Astrocyte (in vitro differentiated cells and primary cell): ENCODE measurements at regions not wholly inside any gene's neighbourhood (a gene's known extent, or its start where the extent isn't known, plus 50 kb on each side); places are given as distances from the start of the nearest gene placed in this dataset.

Experiments used
- DNase-seq: peaks from one replicate; pipeline ENCODE4 v3.0.0-alpha.2; 2010; ENCODE audit warnings: low read depth
- FAIRE-seq: peaks from 2 replicates; lab custom pipeline; 2011; peaks lifted over from hg19 to GRCh38; lab: Jason Lieb, UNC
- H2AFZ ChIP-seq: 2 replicates; pipeline ENCODE4 v1.6.0; 2012; ENCODE audit warnings: low read depth, low read length, inconsistent platforms
- H3K27ac ChIP-seq: 2 replicates; pipeline ENCODE4 v1.5.1; 2011; ENCODE audit warnings: low read depth, low read length, inconsistent platforms
- H3K27me3 ChIP-seq: 2 replicates; pipeline ENCODE4 v1.6.0; 2011; ENCODE audit warnings: low read length, inconsistent platforms; ENCODE audit not compliant: insufficient read depth
- H3K36me3 ChIP-seq: 2 replicates; pipeline ENCODE4 v1.5.1; 2011; ENCODE audit warnings: low read length, inconsistent platforms; ENCODE audit not compliant: insufficient read depth
- H3K4me1 ChIP-seq: 2 replicates; pipeline ENCODE4 v1.5.1; 2011; ENCODE audit warnings: low read length, inconsistent platforms; ENCODE audit not compliant: insufficient read depth
- H3K4me2 ChIP-seq: 2 replicates; pipeline ENCODE4 v1.6.0; 2012; ENCODE audit warnings: low read length, inconsistent platforms
- H3K4me3 ChIP-seq: 2 replicates; pipeline ENCODE4 v1.5.1; 2011; ENCODE audit warnings: low read depth, mild to moderate bottlenecking, low read length, inconsistent platforms; ENCODE audit not compliant: insufficient read depth
- H3K79me2 ChIP-seq: 2 replicates; pipeline ENCODE4 v1.6.0; 2012; ENCODE audit warnings: mild to moderate bottlenecking, low read length, inconsistent platforms; ENCODE audit not compliant: insufficient read depth
- H3K9ac ChIP-seq: 2 replicates; pipeline ENCODE4 v1.6.0; 2012; ENCODE audit warnings: mild to moderate bottlenecking, low read length, inconsistent platforms
- H3K9me3 ChIP-seq: 2 replicates; pipeline ENCODE4 v1.5.1; 2012; ENCODE audit warnings: low read depth, mild to moderate bottlenecking, low read length, inconsistent platforms; ENCODE audit not compliant: insufficient read depth
- H4K20me1 ChIP-seq: 2 replicates; pipeline ENCODE4 v1.6.0; 2012; ENCODE audit warnings: low read length, inconsistent platforms; ENCODE audit not compliant: insufficient read depth
- H3K27ac Mint-ChIP-seq: one replicate; pipeline ENCODE4 v1.8.0; 2021; ENCODE audit warnings: mild to moderate bottlenecking, mixed read lengths; ENCODE audit not compliant: unreplicated experiment
- H3K27me3 Mint-ChIP-seq: one replicate; pipeline ENCODE4 v1.8.0; 2021; ENCODE audit warnings: low read depth, mixed read lengths; ENCODE audit not compliant: unreplicated experiment
- H3K36me3 Mint-ChIP-seq: one replicate; pipeline ENCODE4 v1.8.0; 2021; ENCODE audit warnings: low read depth, mixed read lengths; ENCODE audit not compliant: unreplicated experiment
- H3K4me1 Mint-ChIP-seq: one replicate; pipeline ENCODE4 v1.8.0; 2021; ENCODE audit warnings: low read depth, mixed read lengths; ENCODE audit not compliant: unreplicated experiment
- H3K4me3 Mint-ChIP-seq: one replicate; pipeline ENCODE4 v1.8.0; 2021; ENCODE audit warnings: mild to moderate bottlenecking, moderate library complexity, mixed read lengths; ENCODE audit not compliant: unreplicated experiment
- H3K9me3 Mint-ChIP-seq: one replicate; pipeline ENCODE4 v1.8.0; 2021; ENCODE audit warnings: mild to moderate bottlenecking, mixed read lengths; ENCODE audit not compliant: unreplicated experiment
- EZH2 ChIP-seq: IDR thresholded peaks from 2 replicates; pipeline ENCODE4 v1.6.1; 2012; ENCODE audit warnings: mild to moderate bottlenecking, low read length, inconsistent platforms; ENCODE audit not compliant: insufficient read depth
- TF ChIP-seq, protein P1 (sequence below): IDR thresholded peaks from 2 replicates; pipeline ENCODE4 v1.5.1; 2011; ENCODE audit warnings: low read depth, mild to moderate bottlenecking, inconsistent platforms, low read length, moderate library complexity; ENCODE audit not compliant: insufficient read depth

DNA sequence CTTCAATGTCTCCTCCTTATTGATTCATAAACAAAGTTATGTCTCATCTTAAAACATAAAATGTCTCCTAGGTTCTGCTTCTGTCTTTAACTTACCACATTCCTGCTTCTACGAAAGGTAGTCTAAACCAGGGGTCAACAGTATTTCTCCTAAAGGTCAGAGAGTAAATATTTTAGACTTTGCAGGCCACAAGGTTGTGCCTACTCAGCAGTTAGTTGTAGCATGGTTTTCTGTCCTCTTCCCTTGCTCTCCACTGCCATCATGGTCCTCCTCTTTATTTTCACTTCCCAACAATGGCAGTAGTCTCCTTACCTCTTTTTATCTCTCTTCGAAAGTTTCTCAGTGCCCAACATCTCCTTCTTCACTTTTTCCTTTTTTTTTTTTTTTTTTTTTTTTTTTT is 68.3 kb upstream of the LRP1B start:
- no peak for FAIRE-seq
- H3K4me1 ChIP-seq: no peaks in the 10 kb centered on the region
- no peak for TF ChIP-seq EZH2
- TF ChIP-seq, protein P1, sequence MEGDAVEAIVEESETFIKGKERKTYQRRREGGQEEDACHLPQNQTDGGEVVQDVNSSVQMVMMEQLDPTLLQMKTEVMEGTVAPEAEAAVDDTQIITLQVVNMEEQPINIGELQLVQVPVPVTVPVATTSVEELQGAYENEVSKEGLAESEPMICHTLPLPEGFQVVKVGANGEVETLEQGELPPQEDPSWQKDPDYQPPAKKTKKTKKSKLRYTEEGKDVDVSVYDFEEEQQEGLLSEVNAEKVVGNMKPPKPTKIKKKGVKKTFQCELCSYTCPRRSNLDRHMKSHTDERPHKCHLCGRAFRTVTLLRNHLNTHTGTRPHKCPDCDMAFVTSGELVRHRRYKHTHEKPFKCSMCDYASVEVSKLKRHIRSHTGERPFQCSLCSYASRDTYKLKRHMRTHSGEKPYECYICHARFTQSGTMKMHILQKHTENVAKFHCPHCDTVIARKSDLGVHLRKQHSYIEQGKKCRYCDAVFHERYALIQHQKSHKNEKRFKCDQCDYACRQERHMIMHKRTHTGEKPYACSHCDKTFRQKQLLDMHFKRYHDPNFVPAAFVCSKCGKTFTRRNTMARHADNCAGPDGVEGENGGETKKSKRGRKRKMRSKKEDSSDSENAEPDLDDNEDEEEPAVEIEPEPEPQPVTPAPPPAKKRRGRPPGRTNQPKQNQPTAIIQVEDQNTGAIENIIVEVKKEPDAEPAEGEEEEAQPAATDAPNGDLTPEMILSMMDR: no peak
- H2AFZ ChIP-seq: no peak overlapping the region
- no peak overlapping the region for H3K4me3 ChIP-seq
- H3K4me1 Mint-ChIP-seq: no peaks in the 10 kb centered on the region
- no peaks in the 10 kb centered on the region for H3K36me3 ChIP-seq
- no peaks in the 10 kb centered on the region for H3K9me3 Mint-ChIP-seq
- H3K9me3 ChIP-seq: no peaks in the 10 kb centered on the region
- no peaks in the 10 kb centered on the region for H4K20me1 ChIP-seq
- no peak overlapping the region for H3K4me3 Mint-ChIP-seq
- no peaks in the 10 kb centered on the region for H3K27me3 ChIP-seq
- no peaks in the 10 kb centered on the region for H3K36me3 Mint-ChIP-seq
- no peak for DNase-seq
- no peak overlapping the region for H3K27ac ChIP-seq
- no peaks in the 10 kb centered on the region for H3K27me3 Mint-ChIP-seq
- no peak overlapping the region for H3K9ac ChIP-seq
- no peak overlapping the region for H3K4me2 ChIP-seq
- H3K79me2 ChIP-seq: no peaks in the 10 kb centered on the region
- no peak overlapping the region for H3K27ac Mint-ChIP-seq

DNA sequence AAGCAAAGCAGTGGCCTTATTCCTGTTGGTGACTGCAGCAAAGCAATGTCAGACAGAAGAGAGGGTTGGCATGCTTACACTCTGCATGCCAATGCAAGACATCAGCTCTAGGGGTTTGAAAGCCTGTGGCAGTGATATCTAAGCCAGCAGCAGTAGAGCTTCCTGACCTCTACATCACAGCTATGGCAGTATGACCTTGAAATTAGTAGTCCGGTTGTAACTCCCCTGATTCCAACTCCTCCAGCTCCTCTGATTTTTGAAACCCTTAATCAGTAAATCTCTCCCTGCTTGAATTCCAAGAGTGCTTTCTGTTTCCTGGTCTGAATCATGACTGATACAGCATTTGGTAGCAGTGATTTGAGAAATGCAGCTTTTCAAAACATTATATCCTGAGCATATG is 60.0 kb upstream of the LRP1B start:
- Histone ChIP-seq H3K4me1 (peaks cover 11% of the 10 kb centered on the region), H4K20me1 (no peaks in the 10 kb centered on the region), H2AFZ (no peak overlapping the region), H3K36me3 (no peaks in the 10 kb centered on the region), H3K79me2 (no peaks in the 10 kb centered on the region), H3K4me3 (no peak overlapping the region), H3K9ac (no peak overlapping the region), H3K27ac (peak overlapping the region; percentile 4), H3K4me2 (peak overlapping the region; percentile 48), H3K9me3 (no peaks in the 10 kb centered on the region), H3K27me3 (no peaks in the 10 kb centered on the region)
- H3K36me3 Mint-ChIP-seq: no peaks in the 10 kb centered on the region
- H3K27me3 Mint-ChIP-seq: no peaks in the 10 kb centered on the region
- DNase-seq (peak; percentile 35), FAIRE-seq (no peak)
- H3K4me1 Mint-ChIP-seq: peaks cover 24% of the 10 kb centered on the region
- TF ChIP-seq, protein P1: no peak
- TF ChIP-seq EZH2: no peak
- no peaks in the 10 kb centered on the region for H3K9me3 Mint-ChIP-seq
- peak overlapping the region; percentile 72 for H3K27ac Mint-ChIP-seq
- no peak overlapping the region for H3K4me3 Mint-ChIP-seq

DNA sequence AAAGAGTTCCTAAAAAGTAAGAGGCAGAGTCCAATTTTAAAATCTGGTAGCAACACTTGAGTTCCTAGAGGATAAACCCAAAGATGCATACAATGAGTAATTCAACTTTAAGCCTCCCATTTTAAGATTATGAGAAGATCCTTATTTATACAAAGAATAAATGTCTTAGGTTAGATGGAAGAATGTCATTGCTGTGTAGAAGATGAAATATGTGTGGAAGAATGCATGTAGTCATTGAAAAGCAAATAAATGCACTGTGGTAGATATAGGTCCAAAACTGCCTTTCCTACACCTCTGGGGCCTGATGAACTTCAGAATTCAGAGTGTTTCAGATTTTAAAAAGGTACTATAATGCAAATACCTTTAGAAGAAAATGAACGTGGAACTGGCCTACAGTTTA is 58.7 kb upstream of the LRP1B start:
- Mint-ChIP-seq H3K9me3 (no peaks in the 10 kb centered on the region), H3K4me3 (no peak overlapping the region), H3K27me3 (no peaks in the 10 kb centered on the region), H3K36me3 (no peaks in the 10 kb centered on the region), H3K4me1 (peaks cover 31% of the 10 kb centered on the region), H3K27ac (no peak overlapping the region)
- Histone ChIP-seq H3K36me3 (no peaks in the 10 kb centered on the region), H4K20me1 (no peaks in the 10 kb centered on the region), H3K9ac (no peak overlapping the region), H3K27me3 (no peaks in the 10 kb centered on the region), H3K79me2 (no peaks in the 10 kb centered on the region), H3K4me2 (no peak overlapping the region), H3K4me3 (no peak overlapping the region), H2AFZ (no peak overlapping the region), H3K4me1 (peaks cover 17% of the 10 kb centered on the region), H3K27ac (peak overlapping the region; percentile 32), H3K9me3 (no peaks in the 10 kb centered on the region)
- FAIRE-seq (no peak), DNase-seq (no peak)
- TF ChIP-seq, protein P1: no peak
- no peak for TF ChIP-seq EZH2
